Suppressor macrophage (primary cell): ENCODE measurements at regions not wholly inside any gene's neighbourhood (a gene's known extent, or its start where the extent isn't known, plus 50 kb on each side); places are given as distances from the start of the nearest gene placed in this dataset.
A peak's percentile ranks its signal among the peaks of the same experiment; 100 is the strongest.
"Not testable (repeated sequence)": the region's sequence is repeated elsewhere in the genome, so short reads cannot be mapped to it uniquely, and the experiment has no call there.

ENCODE experiments used
- DNase-seq, 4 experiments: peaks; one replicate each; pipeline ENCODE4 v3.0.0-alpha.2; 2020 to 2022

DNA sequence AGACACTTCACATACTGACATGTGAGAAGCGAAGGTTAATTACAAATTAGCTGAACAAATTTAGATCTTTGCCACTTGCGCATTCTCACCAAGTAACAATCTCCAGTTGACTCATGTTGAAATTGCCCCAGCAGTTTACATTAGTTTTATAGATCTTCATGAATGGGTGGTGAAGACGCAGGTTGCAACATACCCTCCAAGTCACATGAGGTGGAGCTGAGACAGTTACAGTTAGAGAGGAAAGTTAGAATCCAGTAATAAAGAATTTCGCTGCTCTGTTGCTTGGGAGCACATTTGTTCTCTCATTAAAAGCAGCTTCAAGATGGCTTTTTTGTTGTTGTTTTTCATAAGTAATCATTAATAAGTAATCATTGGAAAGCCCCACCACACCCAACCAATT, 119.7 kb downstream of the LAT start:
- peak; percentile 31 to 65 (median 58) for DNase-seq

DNA sequence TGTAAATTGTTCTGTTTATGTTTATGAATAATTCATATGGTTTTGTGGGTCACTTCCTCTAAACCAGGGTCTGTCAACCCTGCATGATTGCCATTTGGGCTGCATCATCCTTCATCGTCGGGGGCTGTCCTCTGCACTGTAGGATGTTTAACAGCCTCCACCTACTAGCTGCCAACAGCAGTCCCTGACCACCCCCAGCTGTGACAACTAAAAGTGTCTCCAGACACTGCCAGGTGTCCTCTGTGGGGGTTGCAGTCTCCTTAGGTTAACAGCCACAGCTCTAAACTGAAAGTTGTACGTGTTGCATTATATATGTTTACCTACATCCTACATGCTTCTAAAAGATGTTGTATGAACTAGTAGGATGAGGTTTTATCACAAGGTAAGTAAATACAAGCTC, 113.1 kb downstream of the LAT start:
- not testable (repeated sequence) for DNase-seq

DNA sequence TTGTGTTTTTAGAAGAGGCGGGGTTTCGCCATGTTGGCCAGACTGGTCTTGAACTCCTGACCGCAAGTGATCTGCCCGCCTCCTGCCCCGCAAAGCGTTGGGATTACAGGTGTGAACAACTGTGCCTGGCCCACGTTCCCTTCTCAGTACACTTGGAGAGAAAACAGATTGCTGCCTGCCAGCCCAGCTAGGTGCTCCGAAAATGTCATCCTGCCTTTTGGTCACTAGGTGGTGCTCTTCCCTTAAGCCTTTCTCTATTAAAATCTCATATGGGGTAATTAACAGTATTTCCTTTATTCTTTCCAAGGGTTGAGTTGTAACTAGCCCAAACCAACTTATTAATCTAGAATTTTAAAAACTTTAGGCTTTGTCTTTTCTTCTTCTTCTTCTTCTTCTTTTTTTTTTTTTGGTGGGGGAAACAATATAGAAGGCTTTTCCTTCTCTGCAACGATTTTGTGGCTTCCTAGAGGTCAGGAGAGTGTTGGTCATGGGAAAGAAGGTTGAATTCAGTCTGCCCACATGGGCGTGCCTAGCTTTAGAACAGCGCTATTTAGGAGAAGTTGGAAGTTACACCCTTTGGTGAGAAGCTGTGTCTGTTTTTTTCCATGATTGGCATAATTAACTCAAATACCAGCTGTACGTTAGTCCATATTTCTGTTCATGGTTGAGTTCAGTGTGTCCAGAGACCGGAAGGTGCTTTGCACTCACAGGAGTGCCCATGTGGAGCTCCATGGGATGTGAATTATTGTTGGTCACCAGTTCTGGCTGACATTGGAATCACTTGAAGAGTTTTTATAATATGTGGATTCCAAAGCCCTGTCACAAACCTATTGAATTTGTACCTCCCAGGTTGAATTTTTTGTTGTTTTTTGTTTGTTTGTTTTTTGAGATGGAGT, 110.1 kb downstream of the LAT start:
- not testable (repeated sequence) for DNase-seq

DNA sequence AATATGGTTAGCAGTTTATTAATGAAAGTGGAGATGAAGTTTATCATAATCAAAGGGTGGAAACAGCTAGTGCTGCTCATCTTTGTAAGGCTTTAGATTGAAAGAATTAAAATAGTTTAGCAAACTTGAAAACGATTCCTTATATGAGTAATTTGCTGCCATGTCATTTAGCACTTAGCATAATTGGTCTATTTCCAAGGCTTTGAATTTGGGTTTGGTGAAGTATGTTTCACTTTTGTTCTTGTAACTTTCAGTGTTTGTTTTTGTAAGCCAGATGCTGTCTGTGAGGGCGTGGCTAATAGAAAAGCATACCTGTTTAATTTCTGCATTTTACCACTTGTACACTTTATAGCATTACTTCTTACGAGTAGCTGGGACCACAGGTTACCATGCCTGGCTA, 109.5 kb downstream of the LAT start:
- DNase-seq, result not testable (repeated sequence)

DNA sequence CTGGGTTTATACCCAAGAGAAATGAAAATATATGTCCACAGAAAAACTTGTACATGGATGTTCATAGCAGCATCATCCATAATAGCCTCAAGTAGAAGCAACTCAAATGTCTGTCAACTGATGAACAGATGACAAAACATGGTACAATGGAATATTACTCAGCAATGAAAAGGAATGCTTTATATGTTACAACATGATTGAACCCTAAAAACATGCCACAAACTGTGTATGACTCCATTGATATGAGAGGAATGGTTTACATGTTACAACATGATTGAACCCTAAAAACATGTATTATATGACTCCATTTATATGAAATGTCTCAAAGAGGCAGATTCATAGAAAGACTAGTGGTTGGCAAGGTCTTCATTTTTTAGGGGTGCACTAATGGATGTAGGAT, 104.8 kb downstream of the LAT start:
- not testable (repeated sequence) for DNase-seq

DNA sequence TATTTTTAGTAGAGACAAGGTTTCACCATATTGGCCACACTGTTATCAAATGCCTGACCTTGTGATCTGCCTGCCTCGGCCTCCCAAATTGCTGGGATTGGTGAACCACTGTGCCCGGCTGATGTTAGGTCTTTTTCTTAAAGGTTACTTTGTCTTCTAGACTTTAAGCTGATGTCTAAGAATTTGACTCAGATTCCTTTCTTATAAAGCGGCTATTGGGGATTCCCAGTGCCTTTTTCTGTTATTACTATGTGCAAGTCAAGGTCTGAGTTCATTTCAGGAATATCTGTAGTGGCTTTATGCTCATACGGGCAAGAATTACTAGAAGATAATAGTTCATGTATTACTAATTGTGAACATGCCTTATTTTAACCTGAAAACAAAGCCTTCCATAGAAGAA, 102.8 kb downstream of the LAT start:
- not testable (repeated sequence) for DNase-seq

DNA sequence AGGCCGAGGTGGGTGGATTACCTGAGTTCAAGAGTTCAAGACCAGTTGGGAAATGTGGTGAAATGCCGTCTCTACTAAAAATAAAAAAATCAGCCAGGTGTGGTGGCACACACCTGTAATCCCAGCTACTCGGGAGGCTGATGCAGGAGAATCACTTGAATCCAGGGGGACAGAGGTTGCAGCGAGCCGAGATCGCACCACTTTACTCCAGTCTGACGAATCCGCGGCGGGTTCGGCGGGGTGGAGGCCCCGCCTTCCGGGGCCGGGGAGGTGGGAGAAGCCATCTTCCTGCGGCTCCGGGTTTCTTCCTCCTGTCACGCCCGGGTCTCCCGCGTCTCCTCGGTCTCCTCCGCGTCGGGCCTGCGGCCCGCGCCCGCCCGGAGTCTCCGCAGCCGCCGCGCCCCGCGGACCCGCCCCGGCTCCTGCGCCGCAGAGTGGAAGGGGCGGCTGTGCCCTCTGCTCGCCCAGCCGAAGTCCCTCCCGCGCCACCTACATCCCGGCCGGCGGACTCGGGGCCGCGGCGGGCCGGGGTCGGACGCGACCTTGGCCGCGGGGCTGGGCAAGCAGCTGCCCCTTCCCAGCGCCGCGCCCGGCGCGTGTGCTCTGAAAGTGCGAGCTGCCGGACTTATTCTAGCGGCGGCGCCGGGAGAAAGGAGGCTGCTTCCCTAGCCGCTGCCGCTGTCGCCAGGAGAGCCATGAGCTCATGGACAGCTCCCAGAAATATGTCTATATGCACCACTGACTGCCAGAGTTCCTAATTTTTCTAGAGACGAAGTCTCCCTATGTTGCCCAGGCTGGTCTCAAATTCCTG, 97.2 kb downstream of the LAT start:
- DNase-seq, result peak; percentile 16 to 53 (median 29)

DNA sequence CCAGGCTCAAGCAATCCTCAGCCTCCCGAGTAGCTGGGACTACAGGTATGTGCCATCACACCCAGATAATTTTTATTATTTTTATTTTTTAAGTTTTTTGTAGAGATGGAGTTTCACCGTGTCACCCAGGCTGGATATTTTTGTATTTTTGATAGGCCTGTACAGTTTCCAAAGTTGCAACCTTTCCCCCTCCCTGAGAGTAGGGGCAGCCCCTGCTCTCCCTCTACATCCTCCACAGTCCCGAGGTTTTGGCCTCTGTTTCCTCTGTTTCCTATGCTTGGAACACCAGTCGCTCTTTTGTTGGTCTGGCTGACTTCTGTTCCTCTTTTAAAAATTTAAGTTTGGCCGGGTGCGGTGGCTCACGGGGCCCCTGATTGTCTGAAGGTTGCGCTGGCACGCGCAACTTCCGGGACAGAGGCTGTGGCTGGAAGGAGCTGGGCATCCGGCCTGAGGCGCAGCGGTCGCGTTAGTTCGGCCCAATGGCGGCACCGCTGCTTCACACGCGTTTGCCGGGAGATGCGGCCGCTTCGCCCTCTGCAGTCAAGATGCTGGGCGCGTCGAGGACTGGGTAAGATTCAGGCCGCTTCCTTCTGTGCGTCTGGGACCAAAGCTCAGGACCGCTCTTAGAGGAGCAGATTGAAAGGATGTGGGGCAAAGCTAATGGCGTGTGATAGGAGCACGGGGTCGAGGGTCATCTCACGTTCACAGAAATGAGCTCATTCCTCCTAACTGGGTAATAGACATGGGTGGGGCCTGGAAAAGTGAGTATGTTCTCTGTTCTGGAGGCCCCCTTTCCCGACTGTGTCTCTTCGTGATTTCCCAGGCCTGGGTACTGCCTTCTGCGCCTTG, 89.9 kb downstream of the LAT start:
- DNase-seq, result peak; percentile 56 to 73 (median 62)

DNA sequence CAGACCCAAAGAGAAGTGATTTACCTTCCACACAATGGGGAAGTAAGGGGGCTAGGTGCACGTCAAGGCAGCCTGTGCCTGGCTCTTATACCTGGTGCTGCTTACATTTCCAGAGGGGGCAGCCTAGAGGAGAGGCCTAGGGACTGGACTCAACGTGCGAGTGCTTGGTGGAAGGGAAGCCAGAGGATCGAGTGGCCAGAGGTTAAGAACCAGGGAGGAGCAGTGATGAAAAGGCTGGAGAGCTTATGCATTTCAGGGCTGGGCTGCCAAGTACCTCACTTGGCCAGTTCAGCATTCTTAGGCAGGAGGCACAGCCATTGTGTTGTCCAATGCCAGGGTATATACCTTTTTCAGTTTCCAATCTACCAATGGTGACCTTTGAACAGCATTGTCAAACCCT, 77.4 kb downstream of the LAT start:
- DNase-seq, result not testable (repeated sequence)

DNA sequence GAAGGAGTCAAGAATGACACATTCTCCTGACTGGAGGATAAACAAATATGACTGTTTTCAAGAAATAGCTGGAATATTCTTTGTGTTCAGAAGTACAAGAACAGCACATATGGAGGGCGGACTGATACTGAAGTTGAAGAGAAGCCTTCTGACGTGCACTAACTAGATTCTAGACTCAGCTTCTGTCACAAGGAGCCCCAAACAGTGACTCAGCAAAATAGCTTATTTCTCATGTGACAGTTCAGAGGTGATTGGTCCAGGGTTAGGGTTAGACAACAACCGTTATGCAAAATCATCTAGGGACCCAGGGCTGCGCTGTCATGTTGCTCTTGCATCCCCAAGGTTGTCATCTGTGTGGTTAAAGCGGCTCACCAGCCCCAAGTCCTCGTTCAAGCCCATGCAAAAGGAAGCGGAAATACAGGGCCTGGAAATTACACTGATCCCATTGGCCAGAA, 76.6 kb downstream of the LAT start:
- not testable (repeated sequence) for DNase-seq

DNA sequence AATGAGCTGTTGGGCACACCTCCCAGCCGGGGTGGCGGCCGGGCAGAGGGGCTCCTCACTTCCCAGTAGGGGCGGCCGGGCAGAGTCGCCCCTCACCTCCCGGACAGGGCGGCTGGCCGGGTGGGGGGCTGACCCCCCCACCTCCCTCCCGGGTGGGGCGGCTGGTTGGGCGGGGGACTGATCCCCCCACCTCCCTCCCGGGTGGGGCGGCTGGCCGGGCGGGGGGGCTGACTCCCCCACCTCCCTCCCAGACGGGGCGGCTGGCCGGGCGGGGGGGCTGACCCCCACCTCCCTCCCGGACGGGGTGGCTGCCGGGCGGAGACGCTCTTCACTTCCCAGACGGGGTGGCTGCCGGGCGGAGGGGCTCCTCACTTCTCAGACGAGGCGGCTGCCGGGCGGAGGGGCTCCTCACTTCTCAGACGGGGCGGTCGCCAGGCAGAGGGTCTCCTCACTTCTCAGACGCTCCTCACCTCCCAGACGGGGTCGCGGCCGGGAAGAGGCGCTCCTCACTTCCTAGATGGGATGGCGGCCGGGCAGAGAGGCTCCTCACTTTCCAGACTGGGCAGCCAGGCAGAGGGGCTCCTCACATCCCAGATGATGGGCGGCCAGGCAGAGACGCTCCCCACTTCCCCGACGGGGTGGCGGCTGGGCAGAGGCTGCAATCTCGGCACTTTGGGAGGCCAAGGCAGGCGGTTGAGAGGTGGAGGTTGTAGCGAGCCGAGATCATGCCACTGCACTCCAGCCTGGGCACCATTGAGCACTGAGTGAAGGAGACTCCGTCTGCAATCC, 75.4 kb downstream of the LAT start:
- not testable (repeated sequence) for DNase-seq

DNA sequence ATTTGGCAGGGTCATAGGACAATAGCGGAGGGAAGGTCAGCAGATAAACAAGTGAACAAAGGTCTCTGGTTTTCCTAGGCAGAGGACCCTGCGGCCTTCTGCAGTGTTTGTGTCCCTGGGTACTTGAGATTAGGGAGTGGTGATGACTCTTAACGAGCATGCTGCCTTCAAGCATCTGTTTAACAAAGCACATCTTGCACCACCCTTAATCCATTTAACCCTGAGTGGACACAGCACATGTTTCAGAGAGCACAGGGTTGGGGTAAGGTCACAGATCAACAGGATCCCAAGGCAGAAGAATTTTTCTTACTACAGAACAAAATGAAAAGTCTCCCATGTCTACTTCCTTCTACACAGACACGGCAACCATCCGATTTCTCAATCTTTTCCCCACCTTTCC, 74.7 kb downstream of the LAT start:
- not testable (repeated sequence) for DNase-seq
